CD4-positive, alpha-beta T cell treated with Interleukin-6 for 4 hours (primary cell): ENCODE measurements at regions not wholly inside any gene's neighbourhood (a gene's known extent, or its start where the extent isn't known, plus 50 kb on each side); places are given as distances from the start of the nearest gene placed in this dataset.

Source experiments
- DNase-seq: peaks from one replicate; pipeline ENCODE4 v3.0.0-alpha.2; 2020; ENCODE audit warnings: mixed read lengths

DNA sequence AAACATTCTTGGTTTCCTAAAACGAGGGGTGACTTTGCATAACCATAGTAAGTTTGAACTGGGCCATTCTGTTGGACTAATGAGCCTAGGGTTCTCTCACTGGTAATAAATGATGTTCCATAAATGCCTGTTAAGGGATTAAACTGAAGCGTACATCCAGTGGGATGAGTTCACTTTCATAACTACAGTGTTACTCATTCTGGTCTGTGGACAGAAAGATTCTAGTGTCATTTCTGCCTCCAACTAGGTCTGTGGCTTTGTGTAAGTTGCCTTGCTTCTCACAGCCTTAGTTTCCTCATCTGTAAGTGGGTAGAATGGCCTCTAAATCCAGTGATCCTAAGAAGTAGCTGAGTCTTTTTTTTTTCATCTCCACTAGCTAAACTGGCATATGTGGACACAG, 1860.6 kb upstream of the PIK3C3 start:
- DNase-seq: no peak

DNA sequence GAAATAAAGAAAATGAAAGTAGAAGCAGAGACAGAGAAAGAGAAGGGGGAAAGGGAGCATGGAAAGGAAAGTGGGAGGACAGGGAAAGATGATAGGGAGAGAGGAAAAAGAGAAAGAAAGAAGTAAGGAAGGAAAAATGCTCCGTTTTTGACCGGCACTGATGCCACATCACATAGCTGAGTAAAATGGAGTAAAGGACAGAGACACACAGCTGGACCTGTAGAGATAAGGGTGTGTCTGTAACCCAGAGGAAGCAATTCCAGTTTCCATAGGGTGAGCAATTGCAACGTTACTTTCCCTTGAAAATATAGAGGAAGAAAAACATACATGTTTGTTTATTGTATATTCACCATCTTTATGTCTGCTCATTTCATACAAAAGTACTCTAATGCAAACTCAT, 1866.9 kb upstream of the PIK3C3 start:
- DNase-seq: no peak

DNA sequence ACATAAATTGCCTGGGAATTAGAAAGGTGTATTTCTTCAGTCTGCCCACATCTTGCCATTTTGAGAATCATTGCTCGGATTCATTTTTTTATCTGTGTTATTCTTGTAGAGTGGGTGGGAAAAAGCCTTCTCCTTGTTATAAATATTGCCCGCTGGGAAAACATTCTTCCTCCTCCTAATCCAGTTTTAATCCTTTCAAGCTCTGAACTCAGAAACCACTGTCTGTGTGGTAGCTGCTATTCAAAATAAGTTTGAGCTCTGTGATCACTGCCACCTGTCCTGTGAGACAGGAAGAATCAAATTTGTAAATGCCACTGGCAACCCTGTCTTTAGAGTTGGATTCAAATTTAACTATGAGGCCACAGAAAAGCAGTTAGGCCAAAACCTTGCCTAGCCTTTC, 1875.2 kb upstream of the PIK3C3 start:
- no peak for DNase-seq

DNA sequence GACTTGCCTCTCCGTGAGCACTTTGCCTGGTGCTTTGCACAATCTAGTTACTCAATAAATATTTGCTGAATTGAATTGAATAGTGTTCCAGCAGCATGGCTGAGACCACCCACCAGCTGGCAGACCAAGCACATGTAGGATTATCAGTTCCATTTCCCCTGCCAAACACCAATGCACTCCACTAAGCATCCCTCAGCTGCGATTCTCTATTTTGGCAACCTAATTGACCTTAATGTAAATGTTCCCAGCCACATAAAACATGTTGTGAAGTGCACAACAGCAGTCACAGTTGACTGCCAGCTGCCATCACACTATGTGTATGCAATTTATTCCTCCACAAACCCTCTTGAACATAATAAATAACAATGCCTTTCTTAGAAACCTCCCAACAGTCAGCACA, 1879.4 kb upstream of the PIK3C3 start:
- no peak for DNase-seq

DNA sequence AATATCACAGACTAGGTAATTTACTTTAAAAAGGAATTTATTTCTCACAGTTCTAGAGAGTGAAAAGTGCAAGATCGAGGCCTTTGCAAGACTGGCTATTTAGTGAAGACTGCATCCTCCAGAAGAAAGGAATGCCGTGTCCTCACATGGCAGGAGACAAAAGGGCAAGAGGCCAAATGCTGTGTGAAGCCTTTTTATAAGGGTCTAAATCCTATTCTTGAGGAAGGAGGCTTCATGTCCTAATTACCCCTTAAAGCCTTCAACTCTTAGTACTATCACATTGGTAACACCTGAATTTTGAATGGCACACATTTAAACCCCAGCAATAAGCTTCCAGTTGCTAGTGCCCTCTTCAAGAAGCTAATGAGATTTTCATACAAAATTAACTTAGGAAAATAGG, 1882.3 kb upstream of the PIK3C3 start:
- no peak for DNase-seq

DNA sequence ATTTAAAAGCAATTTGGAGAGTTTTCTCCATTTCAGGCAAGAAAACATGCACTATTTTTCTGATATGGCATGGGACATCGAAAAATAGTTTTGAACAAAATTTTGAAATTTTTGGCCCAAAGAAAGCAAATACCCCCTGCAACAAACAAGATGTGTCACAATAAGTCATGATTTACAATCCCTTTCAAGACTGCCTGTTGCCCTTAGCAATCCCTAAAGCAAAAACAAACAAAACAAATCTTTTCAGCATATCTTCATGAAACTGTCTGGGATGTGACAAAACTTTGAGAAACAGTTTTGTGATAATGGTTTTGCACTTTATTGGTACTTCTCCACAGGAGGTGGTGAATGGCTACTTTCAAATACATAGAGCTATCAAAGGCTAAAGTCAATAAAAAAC, 1888.7 kb upstream of the PIK3C3 start:
- DNase-seq: no peak

DNA sequence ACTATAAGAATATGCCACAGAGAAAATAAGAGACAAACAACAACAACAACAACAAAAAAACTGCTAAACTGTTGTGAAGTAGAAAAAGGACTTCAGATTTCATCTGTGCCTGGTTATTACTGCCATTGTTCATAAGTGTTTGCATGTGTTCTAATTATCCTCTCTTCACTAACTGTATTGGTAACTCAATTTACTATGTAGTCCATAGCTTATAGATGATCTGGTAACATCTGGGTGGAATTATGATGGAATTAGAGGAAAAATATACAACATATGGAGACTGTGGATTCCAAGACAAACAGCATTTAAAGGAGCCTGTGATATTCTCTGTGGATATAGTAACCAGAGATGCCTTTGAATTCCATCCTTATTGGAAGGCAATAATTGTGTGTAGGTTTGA, 1891.5 kb upstream of the PIK3C3 start:
- DNase-seq: no peak

DNA sequence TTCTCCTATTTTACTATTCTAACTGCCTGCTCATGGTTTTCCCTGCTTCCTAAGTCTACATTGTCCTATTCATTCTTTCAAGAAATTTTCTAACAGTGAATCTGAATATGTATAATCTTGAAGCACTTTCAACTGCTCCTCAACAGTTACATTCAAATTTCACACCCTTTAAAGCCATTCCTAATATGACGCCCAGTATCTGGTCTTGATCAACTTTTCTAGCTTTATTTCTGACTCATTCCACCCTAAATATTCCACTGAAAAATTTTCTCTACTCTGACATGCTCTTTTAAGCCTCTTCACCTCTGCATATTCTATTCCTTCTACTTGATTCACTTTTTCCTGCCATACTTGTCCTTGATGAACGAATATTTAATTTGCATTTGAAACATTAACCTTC, 1893.9 kb upstream of the PIK3C3 start:
- DNase-seq: no peak

DNA sequence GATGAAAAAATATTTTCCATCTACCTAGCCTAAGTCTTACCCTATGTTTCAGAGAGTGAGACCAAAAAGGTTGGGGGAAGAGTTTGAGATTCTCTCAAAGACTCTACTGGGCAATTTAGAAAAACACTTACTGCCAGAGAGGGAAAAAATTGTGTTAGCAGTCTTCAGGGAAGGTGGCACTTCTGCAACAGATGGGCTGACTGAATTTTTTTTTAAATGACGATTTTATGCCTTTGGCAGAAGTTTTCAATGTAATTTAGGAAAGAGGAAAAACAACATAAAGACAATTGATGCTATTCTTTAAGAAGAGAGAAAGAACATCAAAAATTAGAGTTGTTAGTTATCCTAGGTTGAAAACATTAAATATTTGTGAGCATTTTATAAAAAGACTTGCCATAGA, 1894.5 kb upstream of the PIK3C3 start:
- DNase-seq: no peak

DNA sequence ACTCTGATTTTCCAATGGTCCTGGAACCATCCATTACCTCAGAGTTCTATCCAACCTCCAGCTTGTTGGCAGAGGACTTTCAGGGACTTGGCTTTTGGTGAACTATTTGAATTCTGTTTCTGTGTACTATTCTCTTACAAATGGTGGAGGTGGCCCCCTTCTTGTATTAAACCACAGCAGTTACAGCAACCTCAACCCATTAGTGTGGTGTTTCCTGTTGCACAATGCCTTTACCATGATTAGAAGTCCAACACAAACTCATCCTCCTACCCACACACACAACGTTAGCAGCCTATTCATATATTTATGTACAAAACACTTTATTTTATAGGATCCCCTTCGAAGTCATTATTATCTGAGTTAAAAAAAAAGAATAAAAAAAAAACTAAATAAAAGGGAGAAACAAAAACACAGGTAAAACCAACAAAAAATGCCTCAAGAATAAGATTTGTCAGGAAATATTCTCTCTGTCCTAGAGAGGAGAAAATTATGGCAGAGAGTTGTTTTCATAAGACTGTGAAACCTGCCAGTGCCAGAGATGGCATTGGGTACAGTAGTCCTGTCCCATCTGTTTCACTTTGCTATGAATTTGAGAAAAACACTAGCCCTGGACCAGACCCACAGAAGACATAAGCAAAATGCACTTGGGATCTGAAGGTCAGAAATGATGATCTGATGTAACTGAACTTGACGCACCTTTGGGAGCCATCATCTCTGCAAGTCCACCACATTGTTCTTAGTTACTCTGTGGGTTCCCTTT, 1896.0 kb upstream of the PIK3C3 start:
- no peak for DNase-seq

DNA sequence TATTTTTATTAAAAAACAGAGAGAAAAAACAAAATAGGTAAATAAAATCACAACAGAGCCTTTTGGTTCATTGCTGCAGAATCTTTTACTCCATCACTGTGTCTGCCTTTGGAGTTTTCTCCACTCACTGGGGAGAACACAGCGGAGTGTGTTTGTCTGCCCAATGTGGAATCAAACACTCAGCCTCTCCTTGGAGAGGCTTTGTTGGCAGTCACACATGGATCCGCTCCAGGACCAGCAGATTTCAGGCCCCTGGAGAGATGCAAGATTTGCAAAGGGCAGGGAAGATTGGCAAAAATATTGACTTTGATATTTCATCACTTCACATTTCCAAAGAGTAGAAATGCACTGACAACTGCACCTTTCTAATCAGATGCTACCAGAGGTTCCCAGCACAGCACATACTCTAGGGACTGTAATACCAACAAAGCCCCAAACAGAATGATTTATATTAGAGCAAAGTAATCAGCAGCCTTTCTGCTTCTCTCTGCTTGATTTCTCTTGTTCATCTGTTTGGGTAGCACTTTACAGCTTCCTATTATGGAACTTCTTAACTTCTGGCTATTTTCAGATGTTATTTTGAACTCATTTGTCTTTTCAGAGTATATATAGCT, 1898.8 kb upstream of the PIK3C3 start:
- DNase-seq: no peak

DNA sequence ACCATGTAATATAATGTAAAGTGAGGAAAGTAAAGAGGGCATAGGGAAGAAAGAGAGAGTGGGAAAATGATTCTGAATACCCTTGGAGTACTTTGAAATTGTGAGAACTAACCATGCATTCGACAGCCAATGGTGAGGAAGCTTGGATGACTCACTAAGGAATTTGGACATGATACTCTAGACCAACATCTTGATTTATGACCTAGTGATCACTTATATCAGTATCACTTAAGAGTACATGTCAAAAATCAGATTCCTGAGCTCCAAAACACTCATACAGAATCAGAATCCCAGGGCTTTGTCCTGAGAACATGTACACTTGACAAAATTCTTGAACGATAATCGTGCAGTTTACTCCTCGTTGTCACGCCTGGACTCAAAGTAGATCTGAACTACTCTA, 1899.8 kb upstream of the PIK3C3 start:
- no peak for DNase-seq

DNA sequence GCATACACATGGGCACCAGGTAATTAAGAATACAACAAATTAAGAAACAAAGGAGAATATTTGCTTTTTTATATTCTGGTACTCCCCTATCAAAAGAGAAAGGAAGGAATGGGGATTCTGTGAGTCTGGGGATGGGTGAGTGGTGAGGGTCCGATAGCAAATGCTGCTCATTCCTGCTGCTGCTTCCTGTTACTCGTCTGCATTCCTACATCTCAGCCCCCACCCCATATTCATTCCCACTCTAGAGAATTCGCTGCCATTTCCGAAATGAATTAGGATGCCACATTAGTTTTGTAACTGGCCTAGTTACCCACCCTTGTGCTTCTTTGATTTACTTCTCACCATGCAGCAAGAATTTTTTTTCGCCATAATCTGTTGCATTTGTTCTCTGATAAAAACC, 1905.3 kb upstream of the PIK3C3 start:
- DNase-seq: no peak

DNA sequence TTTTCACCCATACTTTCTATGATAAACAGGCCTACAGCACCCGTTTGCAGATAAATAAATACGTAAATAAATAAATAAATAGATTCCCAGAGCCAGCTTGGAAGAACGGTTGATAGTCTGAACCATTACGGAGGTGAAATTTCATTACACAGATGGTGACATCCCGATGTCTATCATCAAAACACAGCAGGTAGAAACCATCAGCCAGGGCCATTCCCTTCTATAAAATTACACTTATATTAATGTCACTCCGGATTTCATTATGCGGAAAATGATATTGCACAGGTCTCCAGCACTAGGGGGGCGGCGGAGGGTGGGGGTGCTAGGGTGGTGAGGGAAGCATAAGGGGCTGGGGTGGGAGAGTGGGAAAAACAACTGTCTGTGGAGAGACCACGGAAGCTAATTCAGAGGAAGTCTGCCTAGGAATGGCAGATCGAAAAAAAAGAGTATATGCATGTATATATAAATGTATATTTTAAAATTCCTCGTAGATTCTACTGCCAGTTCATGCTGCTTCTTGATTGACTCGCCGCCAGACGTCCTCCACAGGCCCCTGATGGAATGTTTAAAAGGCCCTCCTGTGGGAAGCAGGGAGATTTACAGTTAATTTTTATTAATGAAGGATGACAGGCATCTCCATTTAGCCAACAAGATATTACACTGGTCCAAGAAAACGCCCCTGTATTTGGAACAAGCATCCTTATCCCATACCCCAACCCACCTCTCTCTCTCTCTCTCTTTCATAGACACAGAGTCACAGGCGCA, 1906.0 kb upstream of the PIK3C3 start:
- DNase-seq: no peak

DNA sequence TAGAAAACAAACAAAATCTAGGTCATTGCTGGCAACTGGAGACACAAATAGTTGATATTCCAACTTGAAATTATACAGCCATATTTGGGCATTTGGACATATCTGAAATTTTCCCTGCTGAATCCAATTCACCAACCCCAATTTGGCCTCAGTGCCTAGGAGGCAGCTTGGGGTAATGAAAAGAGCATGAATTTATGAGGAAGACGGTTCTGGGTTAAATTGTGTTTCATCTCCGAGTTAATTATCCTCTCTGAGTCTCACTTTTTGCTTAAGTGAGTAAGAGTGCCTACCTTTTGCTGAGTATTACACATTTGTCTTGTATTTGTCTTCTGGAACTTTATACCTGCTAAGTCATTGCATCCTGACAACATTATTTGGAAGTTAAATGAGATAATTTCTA, 1906.8 kb upstream of the PIK3C3 start:
- no peak for DNase-seq

DNA sequence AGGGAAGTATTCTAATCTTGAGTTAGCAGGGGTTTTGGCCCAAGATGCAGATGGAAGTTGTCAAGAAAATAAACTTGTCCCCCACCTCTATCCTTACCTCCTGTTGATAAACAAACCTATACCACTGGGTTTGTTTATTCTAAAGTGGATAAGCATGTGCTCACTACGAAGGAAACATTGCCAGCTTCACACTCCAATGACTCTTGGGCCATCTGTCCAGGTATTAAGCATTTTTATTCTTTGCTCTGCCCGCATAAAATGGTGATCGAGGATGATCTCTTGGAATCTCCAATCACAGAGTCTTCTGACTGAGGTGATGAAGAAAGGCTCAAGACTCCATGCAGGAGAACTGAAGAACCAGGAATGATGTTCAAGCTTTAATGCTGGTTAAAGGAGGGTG, 1908.4 kb upstream of the PIK3C3 start:
- no peak for DNase-seq

DNA sequence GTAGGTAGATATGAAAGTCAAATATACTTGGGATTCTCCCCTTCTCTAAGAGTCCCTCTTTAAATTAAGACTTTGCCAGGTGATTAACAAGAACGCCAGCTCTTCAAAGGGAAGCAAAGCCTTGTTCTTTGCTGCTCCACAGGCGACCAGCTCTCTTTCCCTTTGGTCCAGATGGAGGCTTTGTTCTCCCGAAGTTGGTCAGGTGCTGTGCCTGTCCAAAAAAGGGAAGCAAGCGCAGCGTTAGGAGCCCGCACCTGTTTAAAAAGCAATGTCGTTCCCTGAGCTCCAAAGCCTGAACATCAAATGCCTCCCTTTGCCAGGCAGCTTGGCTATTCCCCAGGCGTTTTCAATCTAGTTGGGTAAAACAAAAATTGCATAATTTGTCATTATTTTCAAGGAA, 1913.1 kb upstream of the PIK3C3 start:
- DNase-seq: no peak

DNA sequence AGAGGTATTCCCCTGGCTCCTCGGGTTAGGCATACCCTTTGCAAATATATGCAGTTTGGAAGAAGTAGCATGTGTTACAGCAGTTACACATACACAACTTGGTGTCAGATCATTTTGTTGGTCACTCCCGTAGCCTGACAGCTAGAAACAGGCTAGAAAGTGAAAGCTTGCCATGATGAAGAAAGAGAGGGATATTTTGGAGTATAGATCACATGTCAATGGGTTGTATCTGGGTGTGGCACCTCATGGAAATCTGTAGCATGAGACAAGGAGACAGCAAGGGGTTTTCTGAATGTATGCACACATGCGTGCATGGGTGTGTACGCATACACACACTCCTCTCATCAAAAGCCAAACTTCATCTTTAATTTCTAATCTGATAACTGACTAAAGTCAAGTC, 1914.5 kb upstream of the PIK3C3 start:
- DNase-seq: no peak

DNA sequence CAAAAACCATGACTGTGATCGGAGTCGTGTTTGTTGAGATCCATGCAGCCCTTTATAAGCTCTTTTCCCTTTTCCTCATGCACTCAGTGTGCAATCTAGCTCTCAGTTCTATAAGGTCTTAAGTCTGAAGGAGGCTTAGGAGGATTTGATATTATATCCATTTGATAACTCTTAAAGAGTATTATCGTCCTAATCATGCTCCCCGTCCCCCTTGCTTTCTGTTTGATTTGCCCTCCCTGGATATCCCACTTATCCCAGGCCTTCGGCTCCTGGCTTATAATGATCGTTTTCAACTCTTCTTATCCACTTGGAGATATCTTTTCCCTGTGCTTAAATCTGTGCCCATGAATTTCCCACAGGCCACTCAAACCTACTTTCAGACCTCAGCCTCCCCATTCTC, 1917.7 kb upstream of the PIK3C3 start:
- no peak for DNase-seq

DNA sequence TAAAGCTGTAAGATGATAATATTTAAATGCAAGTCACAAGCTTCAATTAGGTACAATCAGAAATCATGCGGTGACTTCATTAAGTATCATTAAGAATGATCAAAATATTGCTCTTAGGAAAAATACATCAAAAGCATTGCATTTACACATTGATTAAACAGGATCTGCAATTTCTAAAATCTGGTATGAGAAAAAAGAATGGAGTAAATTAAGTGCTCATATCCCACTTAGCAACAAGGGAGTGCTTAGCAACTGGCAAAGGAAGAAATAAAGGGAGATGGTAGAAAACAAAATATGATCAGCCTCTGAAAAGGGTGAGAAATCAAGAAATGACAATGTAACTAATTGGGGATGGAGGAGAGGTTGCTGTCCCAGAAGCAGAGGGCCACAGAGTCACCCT, 1918.2 kb upstream of the PIK3C3 start:
- no peak for DNase-seq

DNA sequence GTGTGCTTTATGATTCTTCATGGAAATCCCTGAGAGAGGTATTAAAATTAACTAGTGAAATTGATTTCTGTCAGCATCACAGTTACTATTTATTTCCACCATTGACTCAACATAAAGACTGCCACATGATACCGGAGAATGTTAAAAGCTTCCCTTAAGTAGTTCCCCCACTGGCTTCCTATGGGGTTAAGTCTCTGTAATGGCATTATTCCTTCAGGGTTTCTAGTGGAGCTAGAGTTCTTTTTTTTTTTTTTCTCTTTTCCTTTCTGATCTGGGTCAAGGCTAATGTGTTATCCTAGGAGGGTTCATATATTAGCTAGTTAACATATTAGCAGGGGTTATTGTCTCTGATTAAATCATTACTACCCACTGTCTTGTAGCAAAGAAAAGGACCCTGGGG, 1919.1 kb upstream of the PIK3C3 start:
- DNase-seq: no peak

DNA sequence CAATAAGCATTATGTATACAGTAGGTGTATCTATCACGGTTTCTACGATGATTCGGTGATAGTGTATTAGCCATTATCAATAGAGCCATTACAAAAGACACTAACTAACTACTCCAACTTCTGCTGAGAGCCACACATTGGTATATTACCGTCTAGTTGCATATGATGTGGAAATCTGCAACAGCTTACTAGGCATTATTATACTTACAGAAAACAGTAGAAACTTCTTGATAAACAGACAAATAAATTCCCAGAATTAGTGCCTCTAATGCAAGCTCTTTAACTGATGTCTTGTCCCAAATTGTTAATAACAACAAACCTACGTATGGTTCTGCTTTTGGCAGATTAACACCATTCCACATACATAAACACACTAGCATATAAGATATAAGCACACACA, 1923.0 kb upstream of the PIK3C3 start:
- no peak for DNase-seq

DNA sequence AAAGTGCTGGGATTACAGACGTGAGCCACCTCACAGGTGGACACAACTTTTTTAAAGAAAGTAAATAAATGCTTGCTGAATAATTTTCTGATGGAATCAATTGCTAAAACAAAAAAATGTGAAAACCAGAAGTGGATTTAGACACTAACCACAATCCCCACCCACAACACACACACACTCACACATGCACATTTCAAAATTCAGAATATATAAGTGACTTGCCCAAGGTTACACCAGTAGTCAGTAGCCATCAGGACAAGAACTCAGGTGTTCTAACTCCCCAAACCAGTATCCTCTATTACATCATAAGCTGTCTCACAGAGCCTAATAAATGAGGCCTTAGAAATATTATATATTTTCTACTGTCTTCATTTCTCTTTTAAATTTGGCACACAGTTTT, 1923.6 kb upstream of the PIK3C3 start:
- no peak for DNase-seq

DNA sequence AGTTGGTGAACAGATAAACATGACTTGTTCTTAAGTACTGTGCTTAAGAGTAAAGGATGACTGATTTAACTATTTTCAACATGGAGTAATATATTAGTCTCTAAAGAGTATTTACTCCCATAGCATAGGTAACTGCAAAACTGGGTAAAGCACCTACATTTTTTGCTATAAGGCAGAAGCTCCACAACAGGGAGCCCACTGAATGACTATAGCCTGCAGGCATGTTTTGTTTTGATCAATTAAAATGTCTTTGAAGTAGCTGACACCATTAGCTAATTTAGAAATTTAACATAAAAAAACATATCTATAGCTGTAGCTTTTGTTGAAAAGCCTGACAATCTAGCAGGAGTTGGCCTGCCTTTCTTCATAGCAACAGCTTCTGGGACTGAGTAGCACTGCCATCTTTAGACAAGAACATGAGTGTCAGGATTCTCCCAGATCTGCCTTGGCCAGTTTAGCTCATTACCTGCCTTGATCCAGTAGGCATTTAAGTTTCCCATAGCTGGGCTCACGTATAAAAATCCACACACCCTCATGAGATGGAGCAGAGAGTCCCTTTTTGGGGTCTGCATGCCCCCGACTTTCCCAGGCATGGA, 1935.1 kb upstream of the PIK3C3 start:
- DNase-seq: no peak
